Endothelial cell of umbilical vein (primary cell): ENCODE measurements at regions not wholly inside any gene's neighbourhood (a gene's known extent, or its start where the extent isn't known, plus 50 kb on each side); places are given as distances from the start of the nearest gene placed in this dataset.

ENCODE experiments used
- BruUV-seq: library from RNA; stranded (reverse); fragments of 400-500 nt; replicated peaks from 2 replicates; lab custom pipeline; 2021; lab: Mats Ljungman, UMichigan
- CTCF ChIA-PET: fragments of 300-600, 350-600 bp; sonication (Branson Sonifier 250); formaldehyde crosslinking; loops from one replicate; lab custom pipeline; 2021; ENCODE audit warnings: antibody characterized with exemption, inconsistent platforms; lab: Charles Lee
- POLR2A ChIA-PET: fragments of 300-600, 350-600 bp; sonication (Branson Sonifier 250); formaldehyde crosslinking; loops from one replicate; lab custom pipeline; 2021; ENCODE audit warnings: antibody characterized with exemption, inconsistent platforms; lab: Charles Lee
- DNase-seq: peaks from one replicate; pipeline ENCODE4 v3.0.0-alpha.2; 2011; ENCODE audit warnings: low read depth, low spot score
- FAIRE-seq: peaks from 2 replicates; lab custom pipeline; 2011; peaks lifted over from hg19 to GRCh38; lab: Jason Lieb, UNC
- H2AFZ ChIP-seq: 2 replicates; pipeline ENCODE4 v1.6.0; 2012; ENCODE audit warnings: low read depth, low read length, control low read depth, inconsistent platforms
- H3K27ac ChIP-seq: 2 replicates; pipeline ENCODE4 v1.5.1; 2011; ENCODE audit warnings: low read depth, mild to moderate bottlenecking, control low read depth, low read length, moderate library complexity; ENCODE audit not compliant: insufficient read depth
- H3K27me3 ChIP-seq, 2 experiments: 2 replicates each; pipeline versions ENCODE4 v1.6.0 to v1.6.1; 2011; ENCODE audit warnings: low read length in 2 of 2, mixed read lengths in 1 of 2; ENCODE audit not compliant: control insufficient read depth in 2 of 2, insufficient read depth in 2 of 2
- H3K36me3 ChIP-seq, 2 experiments: 2 replicates in 1 of 2; 3 replicates in 1 of 2; pipeline ENCODE4 v1.5.1; 2011; ENCODE audit warnings: low read length in 2 of 2, mild to moderate bottlenecking in 1 of 2, moderate library complexity in 1 of 2; ENCODE audit not compliant: control insufficient read depth in 2 of 2, insufficient read depth in 2 of 2; ENCODE audit errors: extremely low read depth in 1 of 2
- H3K4me1 ChIP-seq: 3 replicates; pipeline ENCODE4 v1.5.1; 2011; ENCODE audit warnings: mild to moderate bottlenecking, low read length; ENCODE audit not compliant: control insufficient read depth, insufficient read depth; ENCODE audit errors: extremely low read depth
- H3K4me2 ChIP-seq: 2 replicates; pipeline ENCODE4 v1.6.1; 2011; ENCODE audit warnings: low read length, control low read depth, mixed read lengths; ENCODE audit not compliant: insufficient read depth
- H3K4me3 ChIP-seq, 3 experiments: fragments of 200-600 bp in 1 of 3; sonication (generic), shearing (Covaris generic) in 1 of 3; replicated peaks in 1 of 3; 2 replicates each; pipeline ENCODE4 v1.5.1; 2011 to 2016; ENCODE audit warnings: control low read depth in 3 of 3, low read length in 3 of 3, mild to moderate bottlenecking in 2 of 3, inconsistent platforms in 1 of 3, low read depth in 1 of 3, moderate library complexity in 1 of 3; ENCODE audit not compliant: insufficient read depth in 1 of 3
- H3K79me2 ChIP-seq: 2 replicates; pipeline ENCODE4 v1.6.0; 2012; ENCODE audit warnings: low read length, inconsistent platforms; ENCODE audit not compliant: control insufficient read depth, insufficient read depth
- H3K9ac ChIP-seq: replicated peaks from 2 replicates; pipeline ENCODE3; 2011; ENCODE audit warnings: low read length, control low read depth; ENCODE audit not compliant: insufficient read depth; ENCODE audit errors: extremely low read depth
- H3K9me1 ChIP-seq: replicated peaks from 3 replicates; pipeline ENCODE4 v1.6.0; 2011; ENCODE audit warnings: mild to moderate bottlenecking, low read length; ENCODE audit not compliant: control insufficient read depth, insufficient read depth; ENCODE audit errors: extremely low read depth
- H3K9me3 ChIP-seq: replicated peaks from 2 replicates; pipeline ENCODE4 v1.5.1; 2012; ENCODE audit warnings: low read length, inconsistent platforms; ENCODE audit not compliant: control insufficient read depth, insufficient read depth
- H4K20me1 ChIP-seq: replicated peaks from 2 replicates; pipeline ENCODE3; 2011; ENCODE audit warnings: mild to moderate bottlenecking, low read length; ENCODE audit not compliant: control insufficient read depth, insufficient read depth; ENCODE audit errors: extremely low read depth
- CTCF ChIP-seq, 2 donors: IDR thresholded peaks; 1 replicate in 1 of 2; 2 replicates in 1 of 2; pipeline ENCODE4 v1.5.1; 2011; ENCODE audit warnings: low read length in 2 of 2, mild to moderate bottlenecking in 2 of 2, moderate library complexity in 2 of 2, control low read depth in 1 of 2, inconsistent platforms in 1 of 2, low read depth in 1 of 2; ENCODE audit not compliant: insufficient read depth in 1 of 2; ENCODE audit errors: extremely low read depth in 1 of 2
- EZH2 ChIP-seq: IDR thresholded peaks from 2 replicates; pipeline ENCODE4 v1.6.1; 2012; ENCODE audit warnings: borderline replicate concordance, low read depth, mild to moderate bottlenecking, moderate library complexity, low read length, inconsistent platforms; ENCODE audit not compliant: severe bottlenecking
- FOS ChIP-seq: IDR thresholded peaks from 2 replicates; pipeline ENCODE4 v1.6.1; 2011; ENCODE audit warnings: mild to moderate bottlenecking, low read length, moderate library complexity, borderline replicate concordance; ENCODE audit not compliant: insufficient read depth
- GATA2 ChIP-seq: IDR thresholded peaks from 2 replicates; pipeline ENCODE4 v1.7.0; 2011; ENCODE audit warnings: low read depth, mild to moderate bottlenecking, moderate library complexity, mixed read lengths, low read length; ENCODE audit not compliant: insufficient read length, insufficient read depth
- JUN ChIP-seq: IDR thresholded peaks from 2 replicates; pipeline ENCODE4 v1.6.1; 2011; ENCODE audit warnings: borderline replicate concordance, low read depth; ENCODE audit not compliant: insufficient read length, insufficient read depth
- MAX ChIP-seq: IDR thresholded peaks from 2 replicates; pipeline ENCODE4 v1.6.1; 2011; ENCODE audit not compliant: insufficient read depth, insufficient read length
- MYC ChIP-seq: IDR thresholded peaks from one replicate; pipeline ENCODE4 v1.6.1; 2011; ENCODE audit warnings: mild to moderate bottlenecking, low read depth, low read length
- POLR2A ChIP-seq: IDR thresholded peaks from 2 replicates; pipeline ENCODE4 v1.6.1; 2012; ENCODE audit warnings: low read depth, mild to moderate bottlenecking, control low read depth, low read length
- POLR2AphosphoS5 ChIP-seq: IDR thresholded peaks from 2 replicates; pipeline ENCODE4 v1.6.1; 2012; ENCODE audit warnings: low read depth, mild to moderate bottlenecking, control low read depth, low read length, moderate library complexity; ENCODE audit not compliant: insufficient read depth
- dilution Hi-C: fragments of 300-500 bp; cut with MboI; formaldehyde crosslinking; loops from one replicate; pipeline ENCODE4 v1.15.0; 2019; ENCODE audit warnings: low sequenced_read_pairs; ENCODE audit not compliant: extremely low pct_ligation_motif_present
- intact Hi-C: fragments of 100-400 bp; cut with micrococcal nuclease; formaldehyde crosslinking; loops from one replicate; pipeline ENCODE4 v1.10.0; 2022

- Histone ChIP-seq H2AFZ (no peak overlapping the region), H3K36me3 (no peaks in the 10 kb centered on the region), H3K9ac (no peak overlapping the region), H3K27me3 (no peaks in the 10 kb centered on the region), H3K79me2 (no peaks in the 10 kb centered on the region), H4K20me1 (no peaks in the 10 kb centered on the region), H3K9me1 (no peaks in the 10 kb centered on the region), H3K4me1 (peaks cover 13% of the 10 kb centered on the region), H3K4me2 (no peak overlapping the region), H3K27ac (no peak overlapping the region), H3K4me3 (no peak overlapping the region), H3K9me3 (no peaks in the 10 kb centered on the region)
- FAIRE-seq, result no peak
- BruUV-seq, result no TSS peak
- TF ChIP-seq POLR2AphosphoS5, result no peak
- no peak for TF ChIP-seq GATA2
- no peak for TF ChIP-seq EZH2
- TF ChIP-seq POLR2A, result no peak
- no peak for TF ChIP-seq CTCF (IDR thresholded peaks at IDR 0.05; ENCODE audit: extremely low read depth in 1 of 2, insufficient read depth in 1 of 2, low read depth in 1 of 2, low read length in 2 of 2)
- no peak for TF ChIP-seq FOS
- no peak for TF ChIP-seq MYC
- no peak for TF ChIP-seq JUN
- no peak for TF ChIP-seq MAX
- DNase-seq, result no peak
- intact Hi-C loops, result no loop called here
- dilution Hi-C loops, result no loop called here
- POLR2A ChIA-PET, result no interaction called here
- CTCF ChIA-PET, result interaction anchor here (1.8 kb wide), 1 partner anchor 11 kb away, joined by 5 read pairs; no protein-coding TSS in a partner anchor
Measured at GRCh38 chr11:110772863-110773262, 60.6 kb upstream of the ARHGAP20 start.
